ENCODE measurements at regions not wholly inside any gene's neighbourhood (a gene's known extent, or its start where the extent isn't known, plus 50 kb on each side); places are given as distances from the start of the nearest gene placed in this dataset.

DNA sequence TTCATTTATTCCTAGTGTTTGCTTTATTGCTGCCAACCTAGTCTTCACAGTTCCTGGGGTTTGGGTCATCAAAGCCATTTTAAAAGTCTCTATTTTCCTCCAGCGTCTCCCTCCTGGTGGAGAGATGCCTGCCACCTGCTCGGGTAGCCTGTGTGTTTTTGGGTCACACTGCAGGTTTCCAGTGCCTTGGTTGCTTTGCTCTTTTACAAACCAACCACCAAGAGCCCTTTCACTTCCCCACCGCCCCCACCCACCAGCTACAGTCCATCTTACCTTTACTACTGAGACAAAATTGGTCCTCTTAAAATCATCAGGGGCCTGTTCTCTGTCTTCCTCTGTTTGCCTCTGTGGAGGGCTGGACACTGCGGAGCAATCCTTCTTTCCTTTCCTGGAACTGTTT, 280.5 kb upstream of the GATB start:
- H3K27ac ChIP-seq = no peak overlapping the region
- TF ChIP-seq ZFX (IDR thresholded peaks at IDR 0.05) = no peak
- TF ChIP-seq, protein P1, sequence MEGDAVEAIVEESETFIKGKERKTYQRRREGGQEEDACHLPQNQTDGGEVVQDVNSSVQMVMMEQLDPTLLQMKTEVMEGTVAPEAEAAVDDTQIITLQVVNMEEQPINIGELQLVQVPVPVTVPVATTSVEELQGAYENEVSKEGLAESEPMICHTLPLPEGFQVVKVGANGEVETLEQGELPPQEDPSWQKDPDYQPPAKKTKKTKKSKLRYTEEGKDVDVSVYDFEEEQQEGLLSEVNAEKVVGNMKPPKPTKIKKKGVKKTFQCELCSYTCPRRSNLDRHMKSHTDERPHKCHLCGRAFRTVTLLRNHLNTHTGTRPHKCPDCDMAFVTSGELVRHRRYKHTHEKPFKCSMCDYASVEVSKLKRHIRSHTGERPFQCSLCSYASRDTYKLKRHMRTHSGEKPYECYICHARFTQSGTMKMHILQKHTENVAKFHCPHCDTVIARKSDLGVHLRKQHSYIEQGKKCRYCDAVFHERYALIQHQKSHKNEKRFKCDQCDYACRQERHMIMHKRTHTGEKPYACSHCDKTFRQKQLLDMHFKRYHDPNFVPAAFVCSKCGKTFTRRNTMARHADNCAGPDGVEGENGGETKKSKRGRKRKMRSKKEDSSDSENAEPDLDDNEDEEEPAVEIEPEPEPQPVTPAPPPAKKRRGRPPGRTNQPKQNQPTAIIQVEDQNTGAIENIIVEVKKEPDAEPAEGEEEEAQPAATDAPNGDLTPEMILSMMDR (conservative IDR thresholded peaks at IDR 0.05) = no peak

DNA sequence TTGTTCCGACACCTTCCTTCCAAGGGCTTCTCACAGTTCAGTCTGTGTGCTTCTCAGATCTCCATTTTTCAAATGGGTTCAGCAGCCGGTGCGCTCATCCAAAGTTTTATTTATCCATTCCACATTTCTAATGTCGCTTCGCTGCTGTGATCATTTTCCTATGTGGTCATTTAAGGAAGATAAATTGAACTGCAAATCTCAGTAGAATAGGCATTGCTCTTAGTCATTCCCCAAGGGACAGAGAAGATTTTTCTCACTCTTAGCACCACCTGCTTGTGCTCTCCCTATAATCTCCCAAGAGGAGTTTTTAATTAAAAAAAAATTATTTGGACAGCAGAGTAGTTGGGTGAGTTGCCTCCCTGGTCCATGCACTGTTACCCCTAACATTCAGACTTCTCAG, 278.9 kb upstream of the GATB start:
- TF ChIP-seq ZFX (IDR thresholded peaks at IDR 0.05) = no peak
- TF ChIP-seq, protein P1 (conservative IDR thresholded peaks at IDR 0.05) = no peak
- H3K27ac ChIP-seq = no peak overlapping the region

DNA sequence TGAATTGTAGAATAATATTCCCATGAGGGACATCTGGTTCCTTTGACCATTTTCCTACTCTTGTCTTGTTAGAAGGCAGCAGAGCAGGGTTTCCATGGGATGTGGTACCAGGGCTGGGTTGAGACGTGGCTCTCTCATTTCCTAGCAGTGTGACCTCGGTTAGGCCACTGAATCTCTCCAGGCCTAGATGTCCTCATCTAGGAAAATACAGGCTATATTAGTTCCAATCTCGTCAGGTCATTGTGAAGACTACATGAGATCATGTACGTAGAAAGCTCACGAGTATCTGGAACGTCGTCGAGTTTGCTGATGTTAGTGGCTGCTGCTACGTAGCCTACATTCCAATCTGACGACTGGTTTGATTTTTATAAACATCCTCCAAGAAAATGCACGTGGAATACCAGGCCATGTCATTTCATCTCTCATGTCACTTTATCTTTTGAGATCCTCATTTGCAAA, 278.2 kb upstream of the GATB start:
- H3K27ac ChIP-seq = no peak overlapping the region
- TF ChIP-seq, protein P1 (conservative IDR thresholded peaks at IDR 0.05) = no peak
- no peak for TF ChIP-seq ZFX (IDR thresholded peaks at IDR 0.05)

DNA sequence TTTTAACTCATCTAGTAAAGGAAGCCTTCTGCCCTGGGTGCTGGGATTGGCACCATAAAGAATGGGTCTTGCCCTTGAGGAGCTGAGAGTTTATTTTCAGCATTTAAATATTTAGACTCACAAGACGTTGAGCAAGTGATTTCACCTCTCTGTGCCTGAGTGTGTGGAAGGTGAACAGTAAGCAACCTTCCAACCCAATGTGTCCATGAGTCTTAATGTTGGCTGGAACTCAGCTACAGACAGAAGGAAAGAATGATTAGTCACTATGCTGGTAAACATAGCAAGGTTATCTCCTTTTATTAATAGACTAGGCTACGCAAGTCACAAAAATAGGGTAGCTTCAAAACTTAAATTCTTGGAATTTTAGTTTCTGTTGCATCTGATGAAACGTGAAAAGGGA, 277.4 kb upstream of the GATB start:
- TF ChIP-seq, protein P1 (conservative IDR thresholded peaks at IDR 0.05) = no peak
- TF ChIP-seq ZFX (IDR thresholded peaks at IDR 0.05) = no peak
- no peak overlapping the region for H3K27ac ChIP-seq

DNA sequence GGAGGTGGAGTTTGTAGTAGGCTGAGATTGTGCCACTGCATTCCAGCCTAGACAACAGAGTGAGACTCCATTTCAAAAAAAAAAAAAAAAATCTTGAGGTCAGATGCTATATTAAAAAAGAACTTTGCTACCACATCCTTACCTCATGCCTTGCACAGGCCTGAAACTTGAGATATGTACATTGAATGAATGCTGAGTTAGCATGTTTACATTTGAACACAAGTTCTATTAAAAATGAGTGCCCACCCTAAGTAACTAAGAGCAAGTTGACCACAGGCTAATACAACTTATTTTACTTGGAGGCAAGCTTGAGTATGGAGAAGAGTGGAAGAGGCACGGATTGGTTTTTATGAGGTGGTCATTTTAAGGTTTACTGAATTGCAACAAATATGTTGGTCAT, 276.6 kb upstream of the GATB start:
- no peak overlapping the region for H3K27ac ChIP-seq
- TF ChIP-seq, protein P1 (conservative IDR thresholded peaks at IDR 0.05) = no peak
- no peak for TF ChIP-seq ZFX (IDR thresholded peaks at IDR 0.05)

DNA sequence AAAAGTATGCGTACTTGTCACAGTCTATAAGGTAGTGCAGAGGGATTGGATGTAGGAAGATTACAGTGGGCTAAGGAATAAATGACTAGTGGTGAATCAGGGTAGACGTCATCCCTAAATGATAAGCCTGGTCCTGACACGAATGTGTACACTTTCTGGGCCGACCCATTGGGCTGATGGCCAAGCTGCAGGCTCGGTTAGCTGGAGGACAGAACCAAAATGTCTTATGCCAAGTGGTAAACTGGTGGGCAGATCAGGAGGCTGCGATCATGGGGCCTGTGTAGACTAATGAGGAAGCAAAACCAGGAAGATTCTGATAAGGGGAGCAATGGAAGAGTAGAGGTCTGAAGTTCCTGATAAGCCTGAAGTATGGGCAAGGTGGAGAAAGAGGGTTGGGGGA, 272.8 kb upstream of the GATB start:
- TF ChIP-seq ZFX (IDR thresholded peaks at IDR 0.05) = no peak
- TF ChIP-seq, protein P1 (conservative IDR thresholded peaks at IDR 0.05) = no peak

DNA sequence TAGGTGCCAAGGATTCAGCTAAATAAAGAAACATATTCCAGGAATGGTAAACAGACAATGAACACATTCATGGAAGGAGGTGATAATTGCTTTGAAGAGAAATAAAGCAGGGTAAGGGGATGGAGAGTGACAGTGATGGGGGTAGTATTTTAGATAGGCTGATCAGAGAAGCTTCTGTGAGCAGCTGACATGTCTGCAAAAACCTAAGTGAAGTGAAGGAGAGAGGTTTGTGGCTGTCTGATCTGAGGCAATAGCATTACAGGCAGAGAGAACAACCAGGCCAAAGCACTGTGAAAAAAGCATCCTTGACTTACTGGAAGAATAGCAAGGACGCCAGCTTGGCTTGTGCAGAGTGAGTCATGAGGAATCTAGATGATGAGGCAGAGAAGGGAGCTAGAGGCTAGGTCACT, 271.9 kb upstream of the GATB start:
- no peak for TF ChIP-seq ZFX (IDR thresholded peaks at IDR 0.05)
- TF ChIP-seq, protein P1 (conservative IDR thresholded peaks at IDR 0.05) = no peak
- no peak overlapping the region for H3K27ac ChIP-seq

More for the DNA sequence above, 272.8 kb upstream of the GATB start:
- no peak overlapping the region for H3K27ac ChIP-seq
